ENCODE measurements at regions not wholly inside any gene's neighbourhood (a gene's known extent, or its start where the extent isn't known, plus 50 kb on each side); places are given as distances from the start of the nearest gene placed in this dataset.

GRCh38 chr20:56859801-56860261 is 230.7 kb downstream of the TFAP2C start:
- no peak for TF ChIP-seq CTCF (IDR thresholded peaks at IDR 0.05)
- TF ChIP-seq POLR2A (IDR thresholded peaks at IDR 0.05), result no peak

Measured in vagina (tissue), 2 donors.